Upper lobe of left lung (tissue), 4 donors: ENCODE measurements at regions not wholly inside any gene's neighbourhood (a gene's known extent, or its start where the extent isn't known, plus 50 kb on each side); places are given as distances from the start of the nearest gene placed in this dataset.

ENCODE experiments used
- CTCF ChIP-seq, 6 experiments: fragments of 450-650 bp in 4 of 6; fragments of 200-600 bp in 2 of 6; sonication (generic) in 2 of 6; IDR thresholded peaks; one replicate each; pipeline ENCODE4 v1.5.1; 2016 to 2019; ENCODE audit warnings: antibody characterized with exemption in 6 of 6
- EP300 ChIP-seq, 4 donors: sonication (generic); formaldehyde crosslinking; IDR thresholded peaks; one replicate each; pipeline ENCODE4 v1.5.1; 2017; ENCODE audit warnings: antibody characterized with exemption in 4 of 4, control low read depth in 2 of 4
- POLR2A ChIP-seq, 4 donors: fragments of 450-650 bp; IDR thresholded peaks; one replicate each; pipeline ENCODE4 v1.5.1; 2016 to 2017; ENCODE audit warnings: antibody characterized with exemption in 4 of 4, mild to moderate bottlenecking in 2 of 4

GRCh38 chr15:70533931-70534742 lies 229.2 kb downstream of the UACA start:
- TF ChIP-seq CTCF (IDR thresholded peaks at IDR 0.05) = no peak
- TF ChIP-seq POLR2A (IDR thresholded peaks at IDR 0.05) = no peak
- no peak for TF ChIP-seq EP300 (IDR thresholded peaks at IDR 0.05)
